NCI-H1930 (cell line): ENCODE measurements at regions not wholly inside any gene's neighbourhood (a gene's known extent, or its start where the extent isn't known, plus 50 kb on each side); places are given as distances from the start of the nearest gene placed in this dataset.

ENCODE experiments used
- DNase-seq, 2 experiments: peaks; one replicate each; lab custom pipeline; 2025; lab: John Stamatoyannopoulos, UW

DNA sequence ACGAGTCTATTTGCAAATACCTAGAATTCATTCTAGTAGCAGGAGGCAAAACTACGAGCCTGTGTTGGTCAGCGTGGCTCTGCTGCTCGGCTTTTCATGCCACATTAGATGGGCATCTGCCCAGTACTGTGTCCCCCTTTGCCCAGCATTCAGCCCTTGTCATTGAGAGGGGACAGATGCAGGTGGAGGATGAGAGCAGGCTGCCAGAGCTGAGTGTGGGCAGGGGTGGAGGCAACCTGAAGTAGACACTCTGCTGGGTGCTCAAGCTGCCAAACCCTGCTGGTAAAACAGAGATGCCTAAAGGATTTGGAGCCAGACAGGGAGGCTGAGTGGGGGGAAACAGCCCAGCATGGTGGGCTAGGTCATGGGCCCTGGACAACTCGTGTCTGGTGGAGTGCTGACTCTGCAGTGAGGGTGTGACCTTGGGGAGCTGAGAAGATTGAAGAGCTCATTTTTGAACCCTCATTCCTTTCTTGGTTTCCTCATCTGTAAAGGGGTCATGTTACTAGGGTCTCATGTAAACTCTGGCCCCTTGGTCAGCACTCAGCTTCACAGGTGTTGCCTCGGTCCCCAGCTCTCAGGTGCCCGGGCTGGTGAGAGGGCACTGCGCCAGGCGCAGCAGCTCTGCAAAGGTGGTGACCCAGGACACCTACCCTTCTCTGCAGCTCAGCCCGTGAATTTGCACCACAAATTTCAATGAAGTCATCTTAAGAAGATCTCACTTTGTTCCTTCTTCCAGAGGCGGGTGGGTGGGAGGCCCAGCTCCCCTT, 64.2 kb upstream of the BHLHE23 start:
- DNase-seq: no peak

DNA sequence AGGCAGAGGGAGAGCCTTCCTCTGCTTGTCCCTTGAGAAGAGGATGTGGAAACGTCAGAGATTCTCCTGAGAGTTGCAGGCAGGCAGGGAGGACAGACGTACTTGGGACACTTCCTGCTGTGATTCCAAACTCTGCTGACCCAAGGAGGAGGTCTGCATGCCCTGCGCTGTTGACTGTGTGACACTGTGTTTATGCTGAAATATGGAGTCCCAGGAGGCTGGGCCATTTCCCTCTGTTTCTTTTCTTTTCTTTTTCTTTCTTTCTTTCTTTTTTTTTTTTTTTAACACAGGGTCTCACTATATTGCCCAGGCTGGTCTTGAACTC, 63.5 kb upstream of the BHLHE23 start:
- no peak for DNase-seq

DNA sequence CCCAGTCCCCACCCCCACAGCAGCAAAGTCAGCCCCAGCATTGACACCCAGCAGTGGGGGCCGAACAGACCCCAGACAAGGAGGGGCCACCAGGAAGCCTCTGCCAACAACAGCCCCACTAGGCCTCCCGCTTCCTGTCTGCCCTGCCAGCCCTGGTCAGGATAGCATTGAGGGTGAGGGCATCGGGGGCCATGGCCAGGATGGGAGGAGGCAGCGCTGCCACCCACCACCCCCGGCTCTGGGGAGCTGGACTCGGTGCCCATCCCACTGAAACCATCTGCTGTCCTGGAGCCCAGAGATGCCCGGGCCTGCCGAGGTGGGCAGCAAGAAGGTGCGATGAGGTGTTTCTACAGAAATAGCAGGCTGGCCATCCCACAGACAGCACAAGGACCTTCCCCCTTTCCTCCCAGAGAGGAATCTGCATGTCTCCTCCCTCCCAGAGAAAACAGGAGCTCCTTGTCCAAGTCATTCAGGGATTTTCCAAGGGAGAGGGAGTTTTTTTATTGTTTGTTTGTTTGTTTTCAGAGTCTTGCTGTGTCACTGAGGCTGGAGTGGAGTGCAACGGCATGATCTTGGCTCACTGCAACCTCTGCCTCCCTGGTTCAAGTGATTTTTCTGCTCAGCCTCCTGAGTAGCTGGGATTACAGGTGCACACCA, 62.1 kb upstream of the BHLHE23 start:
- DNase-seq: no peak

DNA sequence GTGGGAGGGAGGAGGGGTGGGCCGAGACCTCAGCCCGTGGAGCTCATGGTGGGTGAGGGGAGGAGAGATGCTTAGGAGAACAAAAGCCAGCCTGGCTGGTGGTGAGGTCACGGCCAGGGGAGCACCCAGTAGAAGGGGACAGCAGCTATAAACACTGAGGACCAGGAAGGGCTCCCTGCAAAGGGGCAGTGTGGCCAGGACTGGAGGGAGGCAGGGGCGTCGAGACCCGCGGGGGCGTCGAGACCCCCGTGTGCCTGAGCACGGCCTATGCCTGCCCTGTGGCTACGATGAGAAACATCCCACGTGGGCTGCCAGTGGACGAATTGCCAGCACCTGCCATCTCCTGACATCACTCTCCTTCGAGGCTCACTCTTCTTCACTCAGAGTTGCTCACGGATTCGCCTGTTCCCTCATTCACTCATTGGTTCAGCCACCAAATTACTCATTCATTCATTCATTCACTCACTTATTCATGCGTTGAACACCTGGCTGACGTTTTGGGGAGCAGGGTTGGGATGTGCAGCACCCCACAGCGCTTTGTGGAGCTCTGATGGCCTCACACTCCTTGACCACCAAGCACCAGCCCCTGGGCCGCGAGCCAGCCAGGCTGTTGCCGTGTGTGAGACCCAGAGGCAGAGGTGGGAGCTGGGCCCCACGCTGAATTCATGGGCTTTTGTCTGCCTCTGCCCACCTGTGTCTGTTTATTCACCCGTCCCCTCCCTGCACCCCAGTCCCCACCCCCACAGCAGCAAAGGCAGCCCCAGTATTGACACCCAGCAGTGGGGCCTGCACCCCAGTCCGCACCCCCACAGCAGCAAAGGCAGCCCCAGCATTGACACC, 61.2 kb upstream of the BHLHE23 start:
- no peak for DNase-seq

DNA sequence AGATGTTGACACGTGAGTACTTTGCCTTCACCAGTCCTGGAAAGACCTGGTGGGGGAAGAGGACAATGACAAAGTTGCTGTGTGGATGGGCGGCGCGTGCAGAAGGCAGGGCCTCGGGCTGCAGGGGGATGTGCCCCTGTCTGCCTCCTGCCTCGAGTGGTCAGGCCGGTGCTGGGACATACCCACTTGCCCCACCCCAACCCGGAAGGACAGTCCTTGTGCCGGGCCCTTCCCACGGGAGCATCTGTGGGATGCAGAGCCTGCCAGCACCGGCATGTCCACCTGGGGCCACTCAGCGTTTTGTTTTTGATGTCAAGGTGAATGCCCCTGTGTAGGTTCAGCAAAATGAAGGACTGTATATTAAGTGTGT, 60.5 kb upstream of the BHLHE23 start:
- DNase-seq: no peak

DNA sequence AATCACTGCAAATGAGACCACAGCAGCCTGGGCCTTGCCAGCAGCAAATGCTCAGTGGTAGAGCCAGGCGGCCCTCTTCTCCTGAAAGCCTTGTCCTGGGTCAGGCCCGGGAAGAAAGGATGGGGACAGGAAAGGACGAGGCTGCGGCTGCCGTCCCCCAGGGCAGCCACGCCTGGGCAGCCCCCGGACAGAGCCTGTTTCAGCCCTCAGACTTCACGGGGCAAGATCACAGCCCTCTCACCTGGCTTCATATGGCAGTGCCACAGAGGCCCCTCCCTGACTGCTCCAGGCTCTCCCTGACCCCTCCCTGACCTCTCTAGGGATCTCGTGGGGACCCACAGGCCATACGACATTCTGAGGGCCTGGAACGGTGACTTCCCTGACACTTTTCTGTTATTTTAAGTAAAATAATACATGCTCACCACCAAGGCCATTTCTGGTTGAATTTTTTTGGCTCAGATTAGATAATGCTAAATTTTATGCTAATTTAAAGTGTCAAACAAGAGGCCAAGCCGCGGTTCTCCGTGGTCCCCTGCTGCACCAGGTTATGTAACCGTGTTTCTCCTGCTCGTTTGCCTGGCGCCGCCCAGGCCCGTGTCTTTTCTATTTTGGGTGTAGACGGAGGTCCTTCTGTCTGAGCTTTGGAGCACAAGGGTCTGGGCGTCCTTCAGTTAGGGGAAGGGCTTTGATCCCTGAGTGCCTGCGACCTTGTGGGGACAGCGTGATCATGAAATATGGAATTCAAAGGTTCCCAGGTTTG, 59.9 kb upstream of the BHLHE23 start:
- no peak for DNase-seq

DNA sequence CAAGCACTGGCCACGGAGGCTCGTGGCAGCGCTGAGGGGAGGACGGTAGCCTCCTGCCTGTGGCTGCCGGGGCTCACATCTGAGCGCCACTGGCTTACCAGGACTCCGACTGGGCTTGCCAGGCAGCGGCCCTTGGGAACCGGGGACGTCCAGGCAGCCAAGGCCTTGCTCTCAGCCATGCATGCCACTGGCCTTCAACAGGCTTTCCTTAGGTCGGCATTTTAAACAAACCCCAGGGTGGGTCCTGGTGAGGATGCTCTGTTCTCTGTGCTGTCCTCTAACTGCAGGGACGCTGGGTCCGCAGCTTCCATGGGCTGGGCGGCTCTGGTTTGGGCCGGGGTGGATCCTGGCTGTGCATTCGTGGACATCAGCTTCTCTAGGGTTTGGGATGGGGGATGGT, 59.1 kb upstream of the BHLHE23 start:
- no peak for DNase-seq

DNA sequence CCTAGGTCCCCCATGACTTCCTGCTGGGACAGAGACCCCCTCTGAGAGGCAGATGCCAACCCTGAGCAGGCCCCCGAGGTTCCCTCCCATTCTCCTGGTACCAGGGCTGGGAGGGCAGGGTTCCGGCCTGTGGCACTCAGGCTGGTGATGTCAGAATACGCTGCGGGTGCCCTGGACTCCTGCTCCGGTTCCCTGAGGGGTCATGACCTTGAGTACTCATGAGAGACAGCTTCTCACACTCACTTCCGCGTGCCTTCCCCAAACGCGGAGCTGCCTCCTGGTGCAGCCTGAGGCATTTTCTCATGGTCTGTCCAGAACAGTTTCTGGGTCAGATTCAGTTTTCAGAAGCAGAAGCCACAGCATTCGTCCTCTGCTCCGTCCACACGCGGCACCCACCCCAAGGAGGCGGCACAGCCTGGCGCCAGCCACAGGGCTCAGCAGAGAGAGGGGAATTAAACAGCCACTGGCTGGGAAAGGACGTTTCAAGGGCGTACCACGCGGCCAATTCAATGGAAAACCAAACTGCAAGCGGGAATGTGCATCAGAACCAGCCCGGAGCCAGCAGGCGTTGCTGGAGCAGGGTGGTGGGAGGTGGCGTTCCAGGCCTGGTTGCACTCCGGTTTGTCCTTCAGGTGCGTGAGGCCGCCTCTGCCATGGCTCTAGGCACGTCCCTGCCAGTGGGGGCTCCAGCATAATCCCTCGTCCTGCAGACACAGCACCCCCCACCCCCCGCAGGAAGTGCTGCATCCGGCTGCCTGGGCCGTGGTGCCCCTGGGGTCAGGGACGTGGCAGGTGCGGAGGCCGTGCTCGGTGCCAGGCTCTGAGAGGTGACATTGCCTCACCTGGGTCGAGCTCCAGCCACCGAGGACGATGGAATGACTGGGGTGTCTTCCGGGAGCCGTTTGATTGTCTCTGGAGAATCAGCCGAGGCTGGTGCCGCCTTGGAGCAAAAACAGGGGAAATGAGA, 58.3 kb upstream of the BHLHE23 start:
- DNase-seq: no peak

DNA sequence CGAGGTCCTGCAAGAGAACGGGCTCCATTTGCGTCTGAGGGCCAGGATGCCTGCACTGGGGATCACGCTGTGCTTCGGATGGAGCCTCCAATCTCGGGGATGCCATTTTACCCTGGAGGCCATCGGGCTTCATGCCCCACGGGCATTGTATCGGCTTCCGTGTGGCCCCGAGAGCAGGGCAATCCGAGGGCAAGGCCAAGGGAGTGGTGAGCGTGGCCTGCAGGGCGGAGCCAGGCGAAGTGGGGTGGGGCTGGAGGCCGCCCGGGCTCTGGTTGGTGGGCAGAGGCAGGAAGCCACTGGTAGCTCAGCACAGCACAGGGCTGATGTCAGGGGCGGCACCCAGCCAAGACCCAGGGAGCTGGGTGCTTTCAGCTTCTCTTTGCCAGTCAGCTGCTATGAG, 57.5 kb upstream of the BHLHE23 start:
- no peak for DNase-seq

DNA sequence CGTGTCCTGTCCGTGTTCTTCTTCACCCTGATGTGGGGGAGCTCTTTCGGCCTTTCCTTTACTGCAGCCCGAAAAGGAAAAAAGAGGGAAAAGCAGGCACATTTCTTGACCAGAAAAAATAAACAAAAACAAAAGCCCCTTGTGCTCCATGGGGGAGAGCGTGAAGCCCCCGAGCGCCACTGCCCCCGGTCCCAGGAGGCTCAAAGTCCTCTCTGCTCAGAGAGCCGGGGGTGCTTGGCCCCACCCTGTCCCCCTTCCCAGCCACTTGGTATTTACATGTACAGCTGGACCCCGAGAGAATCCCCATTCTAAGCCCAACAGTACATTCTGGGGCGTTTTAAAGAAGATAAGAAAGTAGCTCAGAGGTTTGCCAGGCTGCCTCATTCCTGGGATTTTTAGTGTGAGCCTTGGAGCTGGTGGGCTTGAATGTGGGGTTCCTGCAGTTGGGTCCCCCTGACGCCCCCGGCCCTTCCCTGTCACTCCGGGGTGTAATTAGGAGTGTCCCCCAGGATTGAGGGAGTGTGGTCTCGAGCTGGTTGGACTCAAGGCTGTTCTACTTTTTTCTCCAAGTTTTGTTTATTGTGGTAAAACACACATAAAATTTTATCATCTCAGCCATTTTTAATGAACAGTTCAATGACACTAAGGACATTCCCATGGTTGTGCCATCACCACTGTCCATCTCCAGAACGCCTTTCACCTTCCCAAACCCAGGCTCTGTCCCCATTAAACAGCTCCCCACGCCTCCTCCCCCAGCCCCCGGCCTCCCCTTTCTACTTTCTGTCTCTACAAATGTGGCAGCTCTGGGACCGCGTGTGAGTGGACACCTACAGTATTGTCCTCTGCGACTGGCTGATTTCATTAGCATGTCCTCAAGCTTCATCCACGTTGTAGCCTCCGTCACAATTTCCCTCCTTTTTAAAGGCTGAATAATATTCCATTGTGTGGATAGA, 55.7 kb upstream of the BHLHE23 start:
- no peak for DNase-seq

DNA sequence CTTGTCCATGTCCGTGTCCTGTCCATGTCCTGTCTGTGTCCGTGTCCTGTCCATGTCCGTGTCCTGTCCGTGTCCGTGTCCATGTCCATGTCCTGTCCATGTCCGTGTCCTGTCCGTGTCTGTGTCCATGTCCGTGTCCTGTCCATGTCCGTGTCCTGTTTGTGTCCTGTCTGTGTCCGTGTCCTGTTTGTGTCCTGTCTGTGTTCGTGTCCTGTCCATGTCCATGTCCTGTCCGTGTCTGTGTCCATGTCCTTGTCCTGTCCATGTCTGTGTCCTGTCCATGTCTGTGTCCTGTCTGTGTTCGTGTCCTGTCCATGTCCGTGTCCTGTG, 55.0 kb upstream of the BHLHE23 start:
- DNase-seq: no peak

DNA sequence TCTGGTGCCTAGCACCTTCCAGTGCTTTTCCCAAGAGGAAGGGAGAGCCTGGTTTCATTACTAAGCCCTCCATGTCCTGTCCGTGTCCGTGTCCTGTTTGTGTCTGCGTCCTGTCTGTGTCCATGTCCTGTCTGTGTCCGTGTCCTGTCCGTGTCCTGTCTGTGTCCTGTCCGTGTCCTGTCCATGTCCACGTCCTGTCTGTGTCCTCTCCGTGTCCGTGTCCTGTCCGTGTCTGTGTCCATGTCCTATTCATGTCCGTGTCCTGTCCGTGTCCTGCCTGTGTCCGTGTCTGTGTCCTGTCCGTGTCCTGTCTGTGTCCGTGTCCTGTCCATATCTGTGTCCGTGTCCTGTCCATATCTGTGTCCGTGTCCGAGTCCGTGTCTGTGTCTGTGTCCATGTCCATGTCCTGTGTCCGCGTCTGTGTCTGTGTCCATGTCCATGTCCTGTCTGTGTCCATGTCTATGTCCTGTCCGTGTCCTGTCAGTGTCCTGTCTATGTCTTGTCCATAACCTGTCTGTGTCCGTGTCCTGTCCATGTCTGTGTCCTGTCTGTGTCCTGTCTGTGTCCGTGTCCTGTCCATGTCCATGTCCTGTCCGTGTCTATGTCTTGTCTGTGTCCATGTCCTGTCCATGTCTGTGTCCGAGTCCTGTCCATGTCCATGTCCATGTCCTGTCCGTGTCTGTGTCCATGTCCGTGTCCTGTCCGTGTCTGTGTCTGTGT, 54.4 kb upstream of the BHLHE23 start:
- DNase-seq: no peak

DNA sequence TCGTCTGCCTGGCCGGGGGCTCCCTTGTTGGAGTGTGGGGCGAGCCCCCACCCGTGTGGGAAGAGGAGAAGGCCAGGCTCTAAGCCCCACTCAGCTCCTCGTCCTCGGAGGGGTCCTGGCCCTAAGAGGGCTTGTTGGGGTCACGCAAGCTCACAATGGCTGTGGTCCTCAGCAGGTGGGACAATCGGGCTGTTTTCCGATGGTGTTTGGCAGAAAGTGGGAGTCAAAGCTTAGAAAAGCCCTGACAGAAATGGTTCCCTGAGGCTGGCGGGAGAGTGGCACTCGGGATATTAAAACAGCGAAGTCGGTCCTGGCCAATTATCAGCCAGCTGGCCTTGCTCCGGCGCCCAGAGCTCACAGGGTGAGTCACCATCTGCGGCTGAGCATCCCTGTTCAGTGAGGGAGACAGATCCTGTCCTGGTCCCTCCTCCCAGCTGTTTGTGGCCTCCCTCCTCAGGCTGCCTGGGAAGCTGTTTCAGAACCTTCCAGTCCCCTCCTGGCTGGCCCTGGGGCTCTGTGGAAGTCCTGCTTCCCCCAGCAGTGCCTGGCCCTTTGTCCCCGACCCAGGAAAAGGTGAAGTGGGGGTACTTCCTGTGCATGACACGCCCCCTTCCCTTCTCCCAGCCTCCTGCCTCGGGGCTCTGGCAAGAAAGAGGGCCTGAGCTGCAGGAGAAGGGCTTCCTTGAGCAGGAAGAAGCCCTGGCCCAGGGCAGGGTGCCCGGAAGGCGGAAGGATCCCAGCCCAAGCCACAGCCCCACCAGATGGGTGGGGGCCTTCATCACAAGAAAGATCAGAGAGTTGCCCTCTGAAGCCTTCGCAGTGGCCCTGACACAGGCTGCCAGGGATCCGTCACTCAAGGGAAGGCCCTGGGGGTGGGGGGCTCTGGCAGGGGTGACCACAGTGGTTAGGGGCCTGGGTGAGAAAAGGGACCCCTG, 53.6 kb upstream of the BHLHE23 start:
- no peak for DNase-seq

DNA sequence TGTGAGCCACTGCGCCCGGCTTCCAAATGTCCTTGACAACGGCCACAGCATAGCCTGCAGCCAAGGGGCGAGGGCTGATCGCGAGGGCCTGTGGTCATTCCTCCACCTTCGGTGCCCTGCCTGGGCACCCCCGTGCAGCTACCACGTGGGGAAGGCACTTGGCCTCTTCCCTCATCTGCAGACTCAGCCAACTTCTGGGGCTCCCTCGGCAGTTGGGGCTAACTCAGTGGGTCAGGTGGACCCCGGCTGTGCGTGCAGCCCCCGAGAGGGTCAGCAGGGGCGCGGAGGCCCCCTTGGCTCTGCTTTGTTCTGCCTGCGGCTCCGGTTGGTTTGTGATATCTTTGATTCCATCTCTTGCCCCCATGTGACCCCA, 52.9 kb upstream of the BHLHE23 start:
- no peak for DNase-seq

DNA sequence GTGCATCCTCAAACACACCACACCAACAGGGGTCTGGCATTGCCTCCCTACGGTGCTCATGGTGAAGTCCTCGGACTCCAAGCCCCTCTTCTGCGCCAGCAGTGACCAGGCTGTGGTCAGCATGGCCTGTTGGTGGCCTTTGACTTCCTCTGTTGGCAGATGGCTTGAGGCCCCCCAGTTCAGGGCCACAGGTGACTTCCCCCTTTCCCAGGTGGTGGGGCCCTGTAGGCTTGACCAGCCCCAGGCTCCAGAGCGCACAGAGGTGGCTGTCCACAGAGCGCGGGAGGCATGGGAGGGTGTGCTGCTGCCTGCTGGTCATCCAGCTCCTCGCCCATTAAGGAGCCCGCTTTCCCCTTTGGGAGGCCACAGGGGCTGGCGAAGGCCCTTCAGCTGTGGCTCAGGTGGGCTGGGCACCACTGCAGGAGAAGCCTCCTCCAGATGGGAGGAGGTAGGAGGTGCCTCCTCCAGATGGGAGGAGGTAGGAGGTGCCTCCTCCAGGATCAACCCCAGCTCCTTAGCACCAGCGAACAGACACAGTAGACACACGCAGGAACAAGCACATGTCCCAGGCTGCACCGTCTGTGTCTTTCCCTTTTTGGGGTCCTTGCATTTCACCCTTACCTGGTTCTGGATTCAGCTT, 52.1 kb upstream of the BHLHE23 start:
- DNase-seq: no peak

DNA sequence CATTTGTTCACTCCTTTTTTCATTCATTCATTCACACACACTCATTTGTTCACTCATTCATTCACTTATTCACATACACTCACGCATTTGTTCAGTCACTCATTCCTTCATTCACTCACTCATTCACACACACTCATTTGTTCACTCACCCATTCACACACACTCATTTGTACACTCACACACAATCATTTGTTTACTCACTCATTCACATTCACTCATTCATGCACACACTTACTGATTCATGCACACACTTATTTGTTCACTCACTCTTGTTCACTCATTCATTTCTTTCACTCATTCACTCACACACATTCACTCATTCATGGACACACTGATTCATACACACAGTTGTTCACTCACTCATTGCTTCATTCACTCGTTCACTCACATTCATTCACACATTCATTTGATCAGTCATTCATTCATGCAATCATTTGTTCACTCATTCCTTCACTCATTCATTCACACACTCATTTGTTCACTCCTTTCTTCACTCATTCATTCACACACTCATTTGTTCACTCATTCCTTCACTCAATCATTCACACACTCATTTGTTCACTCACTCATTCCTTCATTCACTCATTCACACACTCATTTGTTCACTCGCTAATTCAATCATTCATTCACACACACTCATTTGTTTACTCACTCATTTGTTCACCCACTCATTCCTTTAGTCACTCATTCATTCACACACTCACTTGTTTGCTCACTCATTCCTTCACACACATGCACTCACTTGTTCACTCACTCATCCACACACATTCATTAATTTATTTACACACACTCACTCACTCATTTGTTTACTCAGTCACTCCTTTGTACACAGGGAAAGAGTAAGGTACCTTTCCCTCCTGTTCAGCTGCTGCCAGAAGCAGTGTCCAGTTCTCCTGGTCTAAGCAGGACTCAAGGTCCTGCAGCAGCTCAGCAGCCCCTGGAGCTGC, 50.7 kb upstream of the BHLHE23 start:
- DNase-seq: no peak
